ENCODE measurements at regions not wholly inside any gene's neighbourhood (a gene's known extent, or its start where the extent isn't known, plus 50 kb on each side); places are given as distances from the start of the nearest gene placed in this dataset.

GRCh38 chr6:163942790-163943189, 528.3 kb downstream of the QKI start:
- intact Hi-C loops (cut with micrococcal nuclease): no loop called here
- no peak for TF ChIP-seq CTCF (IDR thresholded peaks at IDR 0.05; ENCODE audit: unreplicated experiment)
- Mint-ChIP-seq H3K36me3 (ENCODE audit: insufficient read depth, unreplicated experiment) (no peaks in the 10 kb centered on the region), H3K27ac (ENCODE audit: low read depth, unreplicated experiment) (no peak overlapping the region), H3K27me3 (ENCODE audit: insufficient read depth, unreplicated experiment) (no peaks in the 10 kb centered on the region), H3K4me3 (ENCODE audit: unreplicated experiment) (no peak overlapping the region), H3K4me1 (ENCODE audit: insufficient read depth, unreplicated experiment) (no peaks in the 10 kb centered on the region), H3K9me3 (ENCODE audit: unreplicated experiment) (no peaks in the 10 kb centered on the region)
- ChIA-PET CTCF (interaction anchor here (0.5 kb wide), 1 partner anchor 59 kb away, joined by 3 read pairs; no protein-coding TSS in a partner anchor), POLR2A (interaction anchor here (0.6 kb wide), 1 partner anchor 104 kb away, joined by 3 read pairs; no protein-coding TSS in a partner anchor)
- no TSS peak for BruUV-seq (replicated peaks)
- no peak for DNase-seq (ENCODE audit: unreplicated experiment)

GRCh38 chr6:163941624-163941976, 527.1 kb downstream of the QKI start:
- TF ChIP-seq CTCF (IDR thresholded peaks at IDR 0.05; ENCODE audit: unreplicated experiment): no peak
- ChIA-PET CTCF (interaction anchor here (0.7 kb wide), 1 partner anchor 15 kb away, joined by 3 read pairs; no protein-coding TSS in a partner anchor), POLR2A (no interaction called here)
- no peaks in the 10 kb centered on the region for H3K27me3 Mint-ChIP-seq (ENCODE audit: insufficient read depth, unreplicated experiment)
- no peaks in the 10 kb centered on the region for H3K9me3 Mint-ChIP-seq (ENCODE audit: unreplicated experiment)
- DNase-seq (ENCODE audit: unreplicated experiment): no peak
- no peaks in the 10 kb centered on the region for H3K4me1 Mint-ChIP-seq (ENCODE audit: insufficient read depth, unreplicated experiment)
- no peak overlapping the region for H3K27ac Mint-ChIP-seq (ENCODE audit: low read depth, unreplicated experiment)
- H3K36me3 Mint-ChIP-seq (ENCODE audit: insufficient read depth, unreplicated experiment): no peaks in the 10 kb centered on the region
- intact Hi-C loops (cut with micrococcal nuclease): no loop called here
- no peak overlapping the region for H3K4me3 Mint-ChIP-seq (ENCODE audit: unreplicated experiment)
- no TSS peak for BruUV-seq (replicated peaks)

- Mint-ChIP-seq H3K27me3 (ENCODE audit: insufficient read depth, unreplicated experiment) (no peaks in the 10 kb centered on the region), H3K36me3 (ENCODE audit: insufficient read depth, unreplicated experiment) (no peaks in the 10 kb centered on the region), H3K27ac (ENCODE audit: low read depth, unreplicated experiment) (no peak overlapping the region), H3K9me3 (ENCODE audit: unreplicated experiment) (no peaks in the 10 kb centered on the region), H3K4me3 (ENCODE audit: unreplicated experiment) (no peak overlapping the region), H3K4me1 (ENCODE audit: insufficient read depth, unreplicated experiment) (no peaks in the 10 kb centered on the region)
- TF ChIP-seq CTCF (IDR thresholded peaks at IDR 0.05; ENCODE audit: unreplicated experiment): no peak
- no TSS peak for BruUV-seq (replicated peaks)
- intact Hi-C loops (cut with micrococcal nuclease): no loop called here
- ChIA-PET CTCF (no interaction called here), POLR2A (no interaction called here)
- no peak for DNase-seq (ENCODE audit: unreplicated experiment)
Observed at GRCh38 chr6:163940705-163941623, 526.4 kb downstream of the QKI start.

- H3K4me1 Mint-ChIP-seq (ENCODE audit: insufficient read depth, unreplicated experiment): peaks cover 6% of the 10 kb centered on the region
- H3K9me3 Mint-ChIP-seq (ENCODE audit: unreplicated experiment): no peaks in the 10 kb centered on the region
- CTCF ChIA-PET: interaction anchor here (0.5 to 0.6 kb wide), 3 partner anchors 19 to 192 kb away, joined by 3 to 4 read pairs (median 3); no protein-coding TSS in a partner anchor
- BruUV-seq (replicated peaks): no TSS peak
- POLR2A ChIA-PET: interaction anchor here (0.6 kb wide), 1 partner anchor 412 kb away, joined by 3 read pairs; no protein-coding TSS in a partner anchor
- peaks cover 5% of the 10 kb centered on the region for H3K36me3 Mint-ChIP-seq (ENCODE audit: insufficient read depth, unreplicated experiment)
- no peak for TF ChIP-seq CTCF (IDR thresholded peaks at IDR 0.05; ENCODE audit: unreplicated experiment)
- H3K4me3 Mint-ChIP-seq (ENCODE audit: unreplicated experiment): no peak overlapping the region
- H3K27ac Mint-ChIP-seq (ENCODE audit: low read depth, unreplicated experiment): no peak overlapping the region
- no peak for DNase-seq (ENCODE audit: unreplicated experiment)
- intact Hi-C loops (cut with micrococcal nuclease): no loop called here
- no peaks in the 10 kb centered on the region for H3K27me3 Mint-ChIP-seq (ENCODE audit: insufficient read depth, unreplicated experiment)
Observed at GRCh38 chr6:163937071-163937470, 522.6 kb downstream of the QKI start.
